ENCODE measurements at regions not wholly inside any gene's neighbourhood (a gene's known extent, or its start where the extent isn't known, plus 50 kb on each side); places are given as distances from the start of the nearest gene placed in this dataset.

DNA sequence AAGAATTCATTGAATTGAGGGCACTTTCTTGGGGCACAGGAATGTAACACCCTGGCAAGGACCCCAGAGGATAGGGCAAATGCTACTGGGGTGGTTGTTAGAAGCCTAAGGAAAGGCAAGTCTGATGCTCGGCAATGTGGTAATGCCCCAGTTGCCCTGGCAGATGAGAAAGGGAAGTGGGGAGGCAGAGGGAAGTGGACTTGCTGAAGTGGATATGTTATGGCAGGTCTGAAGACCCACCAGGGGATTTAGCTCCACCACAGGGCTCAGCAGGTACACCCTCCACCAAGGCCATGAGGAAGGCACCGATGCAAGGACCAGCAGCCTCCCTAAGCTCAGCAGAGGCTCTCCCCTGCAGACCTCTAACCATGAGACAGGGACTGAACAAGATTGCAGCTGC lies 184.8 kb downstream of the IRX5 start:
- DNase-seq (ENCODE audit: low spot score), result no peak

DNA sequence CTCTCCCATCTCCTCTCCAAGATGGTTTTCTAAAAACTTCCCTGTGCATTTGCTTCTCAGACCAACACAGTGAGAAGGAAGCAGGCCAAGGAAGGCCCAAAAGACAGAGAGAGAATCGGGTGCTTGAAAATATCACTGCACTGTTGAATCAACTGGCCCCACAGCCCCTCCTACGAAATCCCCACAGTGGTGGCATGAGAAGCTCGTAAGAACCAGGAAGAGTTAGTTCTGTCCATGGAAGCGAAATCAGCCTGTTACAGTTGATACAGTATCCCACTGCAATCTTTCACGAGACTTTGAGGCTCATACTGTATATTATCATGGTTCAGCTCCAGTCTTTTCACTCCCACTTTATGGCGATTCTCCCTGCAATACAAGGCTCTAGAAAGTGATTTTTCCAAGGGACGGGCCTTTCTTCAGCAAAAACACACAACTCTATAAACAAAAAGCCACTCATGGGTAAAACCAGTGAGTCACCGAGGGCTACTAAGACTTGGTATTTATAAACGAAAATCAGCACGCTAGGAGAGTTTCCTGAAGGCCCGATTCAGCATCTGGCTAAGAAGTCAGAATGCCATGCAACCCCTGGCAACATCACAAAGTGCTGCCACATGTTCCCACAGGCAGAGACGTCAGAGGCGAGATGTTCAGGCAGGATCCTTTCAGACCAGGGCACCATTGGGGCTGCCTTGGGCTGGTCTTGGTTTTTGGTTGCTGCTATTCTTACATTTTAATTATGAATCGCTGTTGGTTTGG lies 185.7 kb downstream of the IRX5 start:
- no peak for DNase-seq (ENCODE audit: low spot score)

DNA sequence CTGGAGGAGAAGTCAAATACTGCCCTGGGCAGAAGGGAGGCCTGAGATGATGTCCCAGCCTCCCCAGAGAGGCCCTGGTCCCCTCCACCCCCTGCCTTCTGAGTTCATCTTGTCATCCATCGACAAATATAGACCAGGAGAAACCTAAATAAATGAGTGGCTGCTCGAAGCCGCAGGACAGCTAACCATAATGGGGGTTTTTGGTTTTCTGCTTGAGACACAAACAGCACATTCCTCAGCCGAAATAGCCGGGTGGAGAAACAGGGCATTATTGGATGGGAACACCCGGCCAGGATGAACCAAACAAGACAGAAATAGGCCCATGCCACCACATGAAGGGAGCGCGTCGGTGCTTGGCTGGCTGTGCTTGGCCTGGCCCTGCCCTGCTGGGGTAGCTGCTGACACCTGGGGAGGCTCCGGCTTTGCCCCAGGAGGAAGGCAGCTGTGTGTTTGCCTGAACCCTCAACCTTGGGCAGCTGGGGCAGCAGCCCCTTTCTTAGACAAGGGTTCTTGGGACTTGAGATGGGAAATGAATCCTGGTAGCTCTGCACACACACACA lies 188.1 kb downstream of the IRX5 start:
- no peak for DNase-seq (ENCODE audit: low spot score)

DNA sequence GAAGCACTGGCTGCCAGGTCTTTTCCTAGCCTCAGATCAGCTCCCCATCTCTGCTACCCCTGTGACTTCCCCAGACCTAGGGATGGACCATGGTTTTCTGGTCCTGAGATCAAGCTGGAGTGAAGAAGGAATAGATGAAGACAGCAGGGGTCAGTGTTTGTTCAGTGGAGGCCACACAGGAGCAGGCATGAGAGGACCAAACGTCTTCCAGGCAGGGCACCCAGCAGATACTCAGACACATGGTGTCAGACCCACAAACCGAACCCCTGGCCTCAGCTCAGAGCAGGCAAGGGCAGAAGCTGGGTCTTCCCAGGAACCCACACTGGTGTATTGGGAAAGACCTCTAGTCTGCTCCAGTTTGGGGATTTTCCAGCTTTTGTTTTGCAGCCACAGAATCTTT lies 189.7 kb downstream of the IRX5 start:
- DNase-seq (ENCODE audit: low spot score), result no peak

DNA sequence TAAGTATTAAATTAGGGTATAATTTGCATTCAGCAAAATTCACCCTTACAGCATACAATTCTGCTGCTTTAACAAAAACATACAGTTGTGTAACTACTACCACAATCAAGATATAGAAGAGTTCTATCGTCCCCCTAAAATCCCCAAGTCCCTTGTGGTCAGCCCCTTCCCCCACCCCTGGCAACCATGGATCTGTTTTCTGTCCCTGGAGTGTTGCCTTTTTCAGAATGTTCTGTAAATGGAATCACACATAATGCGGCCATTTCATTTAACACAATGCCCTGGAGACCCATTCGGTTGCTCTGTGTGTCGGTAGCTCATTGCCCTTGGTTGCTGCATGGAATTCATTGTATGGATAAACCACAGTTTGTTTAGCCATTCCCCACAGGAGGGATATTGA lies 190.2 kb downstream of the IRX5 start:
- DNase-seq (ENCODE audit: low spot score), result no peak

DNA sequence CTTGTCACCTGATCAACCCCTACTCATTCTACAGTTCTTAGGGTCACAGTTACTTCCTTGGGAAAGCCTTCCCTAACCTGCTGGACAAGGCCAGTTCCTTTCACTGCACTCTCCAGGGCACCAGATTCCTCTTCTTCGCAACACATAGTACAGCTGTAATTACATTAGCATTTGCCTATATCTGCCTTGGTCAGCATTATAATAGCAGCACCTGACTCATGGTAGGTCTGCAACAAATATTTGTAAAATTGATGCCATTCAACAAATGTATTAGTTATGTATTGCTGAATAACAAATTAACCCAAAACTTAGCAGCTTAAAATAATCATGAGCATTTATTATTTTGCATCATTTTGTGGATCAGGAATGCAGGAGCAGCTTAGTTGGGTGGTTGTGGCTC lies 193.0 kb downstream of the IRX5 start:
- DNase-seq (ENCODE audit: low spot score), result no peak

DNA sequence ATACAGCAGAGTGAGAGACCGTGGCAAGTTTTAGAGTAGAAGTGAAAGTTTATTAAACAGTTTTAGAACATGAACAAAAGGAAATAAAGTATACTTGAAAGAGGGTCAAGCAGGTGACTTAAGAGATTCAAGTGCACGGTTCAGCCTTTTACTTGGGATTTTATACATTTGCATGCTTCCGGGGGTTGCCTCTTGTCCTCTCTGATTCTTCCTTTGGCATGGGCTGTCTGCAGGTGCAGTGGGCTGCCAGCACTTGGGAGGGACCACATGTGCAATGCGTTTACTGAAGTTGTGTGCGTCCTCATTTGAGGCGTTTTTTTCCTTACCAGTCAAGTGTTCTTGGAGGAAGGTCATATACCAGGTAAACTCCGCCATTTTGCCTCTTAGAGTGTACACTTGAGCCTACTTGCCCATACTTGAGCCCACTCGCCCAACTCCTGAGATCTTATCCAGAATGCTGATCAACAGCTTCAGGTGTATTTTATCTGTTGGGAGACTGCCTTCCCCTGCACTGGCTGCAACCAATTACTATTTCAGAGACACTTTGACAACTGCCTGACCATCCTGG lies 195.2 kb downstream of the IRX5 start:
- DNase-seq (ENCODE audit: low spot score), result no peak

DNA sequence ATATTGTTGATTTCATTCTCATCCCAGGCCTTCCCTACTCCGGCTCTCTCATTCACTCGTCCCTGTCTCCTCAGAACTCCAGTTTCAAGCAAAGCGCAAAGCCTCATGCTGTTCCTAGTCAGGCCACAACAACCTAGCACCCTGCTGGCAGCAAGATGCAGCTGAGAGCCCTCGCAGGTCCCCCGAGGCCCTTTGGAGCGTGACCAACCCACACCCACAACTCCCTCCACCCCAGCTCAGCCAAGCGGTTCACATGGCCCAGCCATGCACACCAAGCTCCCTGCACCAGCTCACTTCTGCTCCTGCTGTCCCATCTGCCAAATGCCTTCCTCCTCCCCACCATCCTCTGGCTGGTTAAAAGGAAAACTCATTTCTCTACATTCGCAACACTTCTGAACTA lies 195.8 kb downstream of the IRX5 start:
- DNase-seq (ENCODE audit: low spot score), result no peak

DNA sequence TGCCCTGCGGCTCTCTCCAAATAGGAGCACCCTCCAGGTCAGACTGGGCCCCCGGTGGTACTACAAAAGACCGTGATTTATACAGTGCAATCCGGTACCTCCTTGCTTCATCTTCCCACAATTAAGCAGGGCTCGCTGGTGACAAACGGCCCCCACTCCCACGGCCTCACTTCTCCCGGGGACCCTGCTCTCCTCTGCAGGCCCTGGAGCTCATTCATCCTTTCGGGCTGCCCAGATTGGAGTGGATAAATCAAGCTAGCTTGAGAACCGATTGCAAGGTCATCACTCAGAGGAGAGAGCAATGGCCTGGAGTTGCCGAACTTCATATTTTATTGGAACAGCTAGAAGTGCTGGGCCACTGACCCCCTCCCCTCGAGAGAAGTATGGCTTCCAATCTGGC lies 193.5 kb upstream of the IRX6 start:
- no peak for DNase-seq (ENCODE audit: low spot score)

DNA sequence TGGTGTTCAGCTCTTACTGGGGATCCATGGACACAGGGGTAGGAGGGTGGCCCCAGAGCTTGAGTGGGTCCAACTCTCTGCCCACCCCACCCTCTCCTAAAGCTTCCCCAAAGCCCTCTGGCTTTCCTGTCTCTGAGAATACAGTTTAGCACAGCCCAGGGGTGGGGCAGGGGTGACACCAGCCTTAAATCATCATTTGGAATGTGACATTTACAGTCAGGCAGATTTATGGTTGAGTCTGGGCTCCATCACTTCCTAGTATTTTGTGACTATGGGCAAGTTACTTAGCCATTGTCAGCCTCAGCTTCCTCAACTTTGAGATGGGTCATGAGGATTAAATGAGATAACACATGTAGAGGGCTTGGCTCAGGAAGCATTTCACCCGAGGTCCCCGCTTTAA lies 193.1 kb upstream of the IRX6 start:
- DNase-seq (ENCODE audit: low spot score), result no peak

DNA sequence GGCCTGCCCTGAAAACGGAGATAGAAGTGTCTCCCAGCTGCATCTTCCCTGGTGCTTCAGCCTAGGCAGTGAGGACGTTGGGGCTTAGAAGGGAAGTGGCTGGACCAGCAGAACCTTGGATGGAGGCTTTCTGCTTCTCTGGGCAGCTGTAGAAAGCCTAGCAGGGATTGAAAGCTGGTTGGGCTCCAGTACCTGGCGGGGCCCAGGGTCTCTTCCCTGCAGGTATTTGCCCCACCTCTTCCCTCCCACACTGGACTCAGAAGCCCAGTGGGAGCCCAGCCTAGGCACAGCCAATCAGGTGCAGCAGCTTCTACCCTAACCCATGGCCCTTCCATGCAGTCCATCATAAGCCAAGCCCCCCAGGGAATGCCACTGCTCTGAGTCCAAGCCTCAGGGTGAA lies 190.3 kb upstream of the IRX6 start:
- DNase-seq (ENCODE audit: low spot score), result no peak

DNA sequence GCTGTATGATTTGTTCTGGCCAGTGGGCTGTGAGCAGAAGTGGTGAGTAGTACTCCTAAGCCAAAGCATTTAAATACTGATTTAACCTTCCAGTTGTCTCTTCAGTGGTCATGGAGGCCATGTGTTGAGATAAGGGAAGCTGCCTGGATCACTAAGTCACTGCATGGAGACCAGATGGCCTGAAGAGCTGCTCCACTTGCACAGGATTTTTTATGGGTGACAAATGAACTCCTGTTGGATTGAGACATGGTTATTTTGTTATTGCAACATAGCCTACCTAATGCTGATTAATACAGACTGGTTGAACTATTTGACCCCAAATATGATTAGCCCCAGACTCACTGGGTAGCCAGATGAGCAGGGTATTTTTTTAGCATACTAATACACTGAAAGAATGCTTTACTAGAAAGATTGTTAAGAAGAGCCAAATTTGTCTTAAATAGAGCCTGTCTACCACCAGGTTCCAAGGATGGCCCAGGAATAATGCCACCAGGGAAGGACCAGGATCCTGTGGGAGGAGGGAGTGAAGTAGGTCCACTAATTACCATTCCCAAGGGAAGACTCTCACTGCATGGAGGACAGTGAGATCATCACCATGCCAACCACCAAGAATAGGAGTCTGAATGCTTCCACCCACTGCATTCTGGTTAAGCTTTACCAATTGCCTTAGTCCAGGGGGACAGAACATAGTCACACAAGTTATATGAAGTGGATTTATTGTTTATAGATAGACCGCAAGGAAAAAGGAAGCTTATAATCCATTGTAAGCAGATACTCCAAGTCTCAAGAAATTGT lies 187.4 kb upstream of the IRX6 start:
- no peak for DNase-seq (ENCODE audit: low spot score)

DNA sequence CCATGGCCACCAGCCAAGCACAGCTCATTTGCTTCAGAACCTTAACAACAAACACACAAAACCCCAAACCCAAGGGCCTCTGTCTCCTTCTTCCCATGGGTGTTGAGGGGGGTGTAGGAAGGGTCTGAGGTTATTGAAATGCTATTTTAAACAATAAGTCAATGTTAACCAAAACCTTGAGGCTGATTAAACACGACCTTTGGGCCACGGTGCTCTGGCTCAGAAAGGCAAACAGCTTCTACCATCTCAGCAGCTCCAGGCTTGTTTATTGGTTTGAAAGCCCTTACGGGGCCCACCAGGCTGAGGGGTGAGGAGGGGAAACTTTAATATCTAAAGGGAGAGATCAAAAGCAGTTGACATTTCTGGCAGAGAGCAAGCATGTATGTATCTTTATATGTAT lies 185.7 kb upstream of the IRX6 start:
- DNase-seq (ENCODE audit: low spot score), result no peak

DNA sequence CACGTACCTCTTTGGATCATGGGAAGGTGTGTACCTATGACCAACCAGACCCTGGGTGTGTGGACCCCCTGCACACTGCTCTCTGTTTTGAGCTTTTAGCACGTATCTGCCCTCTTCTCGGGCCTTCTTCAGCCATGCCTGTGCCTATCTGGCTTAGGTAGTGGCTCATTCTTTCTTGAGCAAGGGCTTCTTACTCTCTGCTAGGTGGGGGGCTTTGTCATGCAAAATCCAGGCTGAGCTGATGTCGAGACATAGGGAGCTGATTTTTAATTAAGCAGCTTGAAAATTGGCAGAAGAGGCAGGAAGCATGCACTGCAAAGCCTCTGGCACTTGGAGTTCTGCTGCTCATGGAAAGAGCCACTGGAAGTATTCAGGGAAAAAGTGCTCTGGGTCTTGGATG lies 181.6 kb upstream of the IRX6 start:
- DNase-seq (ENCODE audit: low spot score), result no peak

DNA sequence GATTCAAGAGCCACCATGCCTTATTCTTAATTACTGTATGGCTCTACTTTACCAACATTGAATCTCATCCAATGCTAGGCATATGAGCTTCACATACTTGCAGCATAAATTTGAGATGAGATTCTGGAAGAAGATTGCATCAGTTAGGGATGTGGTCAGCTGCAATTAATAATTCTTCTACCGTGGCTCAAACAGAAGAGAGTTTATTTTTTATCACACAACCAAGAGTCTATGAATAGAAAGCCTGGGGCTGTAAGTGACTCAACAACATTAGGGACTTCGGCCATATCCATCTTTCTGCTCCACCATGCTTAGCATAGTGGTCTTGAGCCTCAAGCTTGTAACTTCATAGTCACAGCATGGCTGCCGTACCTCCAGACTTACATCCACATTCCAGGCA lies 179.4 kb upstream of the IRX6 start:
- no peak for DNase-seq (ENCODE audit: low spot score)

DNA sequence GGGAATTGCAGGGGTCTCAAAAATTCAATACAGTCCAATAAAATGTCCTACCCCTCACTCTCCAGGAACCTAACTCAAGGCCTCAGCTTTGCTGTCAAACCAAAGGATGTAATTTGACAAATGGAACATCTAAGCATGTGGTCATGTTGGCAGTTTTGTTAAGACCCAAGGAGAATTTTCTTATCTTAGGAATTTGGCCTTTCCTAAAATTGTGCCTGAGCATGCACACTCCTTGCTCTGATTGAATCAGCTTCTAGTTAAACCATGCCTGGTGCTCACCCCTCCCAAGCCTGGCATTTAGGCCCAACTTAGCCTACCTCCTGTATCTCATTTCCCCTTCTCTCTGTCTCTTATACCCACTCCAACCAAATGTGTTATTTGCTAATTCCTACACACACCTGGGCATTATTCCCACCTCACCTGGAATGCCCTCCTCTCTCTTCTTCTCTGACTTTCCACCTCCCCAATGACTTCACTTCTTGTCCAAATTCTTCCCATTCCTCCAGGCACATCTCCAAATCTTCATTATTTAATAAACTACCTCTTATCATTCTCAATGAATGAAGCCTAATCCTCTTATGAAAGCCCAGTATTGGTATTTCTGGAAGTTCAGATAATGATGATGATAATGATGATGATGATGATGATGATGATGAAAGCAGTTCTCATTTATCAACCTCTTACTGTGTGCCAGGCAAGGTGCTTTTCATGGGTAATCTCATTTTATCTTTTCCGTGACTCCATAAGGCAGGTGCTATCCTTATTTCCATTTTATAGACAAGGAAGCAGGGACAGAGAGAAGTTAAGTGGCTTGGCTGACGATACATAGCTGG lies 178.0 kb upstream of the IRX6 start:
- no peak for DNase-seq (ENCODE audit: low spot score)

DNA sequence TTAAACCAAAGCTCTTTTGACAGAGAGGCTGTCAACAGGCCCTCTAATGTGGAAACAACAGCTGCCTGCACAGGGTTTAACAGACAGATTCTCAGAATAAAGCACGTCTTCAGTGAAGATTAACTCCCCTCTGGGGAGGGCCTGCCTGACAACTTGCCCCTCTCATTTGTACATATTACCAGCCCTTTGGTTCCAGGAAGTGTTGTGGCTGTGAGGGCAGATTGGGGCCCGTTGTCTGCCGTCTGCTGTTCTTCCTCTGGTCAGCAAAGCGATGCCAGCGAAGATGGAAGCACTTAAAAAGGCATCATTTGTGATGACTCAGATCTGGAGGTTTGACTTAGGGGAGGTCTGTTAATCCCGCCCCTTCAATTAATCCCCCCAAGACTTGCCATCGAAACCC lies 177.0 kb upstream of the IRX6 start:
- no peak for DNase-seq (ENCODE audit: low spot score)

DNA sequence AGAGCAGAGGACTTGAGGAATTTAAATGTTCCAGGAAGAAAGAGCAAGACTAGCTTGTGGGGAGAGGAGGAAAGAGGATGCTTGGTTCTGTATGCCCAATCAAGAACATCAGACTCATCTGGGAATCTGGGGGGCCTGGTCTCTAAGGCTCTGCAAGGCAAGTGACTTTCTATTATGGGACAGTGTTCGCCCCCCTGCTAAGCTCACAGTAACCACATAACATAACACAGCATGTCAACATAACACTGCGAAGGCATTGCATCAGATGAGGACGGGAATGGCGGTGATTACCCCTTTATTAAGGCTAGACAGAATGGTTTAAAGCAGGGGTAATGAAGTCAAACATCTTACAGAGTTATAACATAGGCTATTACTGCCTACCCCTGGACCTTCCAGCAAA lies 176.6 kb upstream of the IRX6 start:
- no peak for DNase-seq (ENCODE audit: low spot score)

DNA sequence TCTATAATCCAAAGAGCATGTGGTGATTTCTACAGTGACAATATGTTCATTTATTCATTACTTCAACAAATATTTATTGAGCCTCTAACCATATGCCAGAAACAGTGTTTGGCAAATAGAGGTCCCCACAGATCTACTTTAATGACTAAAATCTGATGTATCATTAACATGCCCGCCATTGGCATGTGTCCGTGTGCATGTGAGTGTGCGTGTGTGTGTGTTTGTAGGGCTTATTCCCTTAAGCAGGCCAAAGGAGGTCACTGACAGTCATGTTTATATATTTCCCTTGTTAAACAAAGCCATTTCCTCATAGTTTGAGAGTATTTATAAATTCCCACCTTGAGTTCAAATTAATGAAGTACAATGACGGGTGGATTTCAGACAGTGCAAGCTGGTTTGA lies 174.4 kb upstream of the IRX6 start:
- no peak for DNase-seq (ENCODE audit: low spot score)

DNA sequence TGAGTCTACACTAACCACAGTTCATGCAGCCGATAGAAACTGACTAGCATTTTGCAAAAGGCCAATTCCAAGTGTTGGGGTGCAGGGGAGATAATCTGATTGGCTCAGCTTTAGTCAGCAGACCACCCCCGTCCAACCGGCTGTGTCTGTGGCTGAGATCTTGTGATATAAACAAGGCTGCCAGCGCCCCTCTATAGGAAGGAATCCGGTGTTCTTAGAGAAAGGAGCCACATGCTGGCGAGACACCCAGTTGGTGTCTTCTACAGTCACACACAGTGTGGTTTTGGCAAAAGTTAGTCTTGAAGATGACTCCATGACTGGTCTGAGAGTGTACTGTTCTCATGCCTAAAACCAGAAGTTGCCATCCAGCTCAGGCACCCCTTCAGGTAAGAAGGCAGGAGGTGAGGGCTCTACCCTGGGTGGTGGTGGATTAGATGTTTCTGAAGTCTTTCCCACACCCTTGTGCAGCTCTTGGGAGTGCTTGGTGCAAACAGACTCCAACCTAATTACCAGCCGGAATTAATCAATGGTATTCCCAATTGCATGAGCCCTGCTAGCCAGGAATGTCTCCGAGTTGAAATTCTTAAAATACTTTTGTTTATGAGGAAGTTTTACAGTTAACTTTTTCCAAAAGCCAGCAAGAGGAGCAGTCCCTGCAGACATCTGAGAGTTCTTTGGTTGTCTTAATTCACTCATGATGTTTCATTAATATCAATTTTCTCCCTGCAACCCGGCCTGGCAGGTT lies 172.3 kb upstream of the IRX6 start:
- no peak for DNase-seq (ENCODE audit: low spot score)

DNA sequence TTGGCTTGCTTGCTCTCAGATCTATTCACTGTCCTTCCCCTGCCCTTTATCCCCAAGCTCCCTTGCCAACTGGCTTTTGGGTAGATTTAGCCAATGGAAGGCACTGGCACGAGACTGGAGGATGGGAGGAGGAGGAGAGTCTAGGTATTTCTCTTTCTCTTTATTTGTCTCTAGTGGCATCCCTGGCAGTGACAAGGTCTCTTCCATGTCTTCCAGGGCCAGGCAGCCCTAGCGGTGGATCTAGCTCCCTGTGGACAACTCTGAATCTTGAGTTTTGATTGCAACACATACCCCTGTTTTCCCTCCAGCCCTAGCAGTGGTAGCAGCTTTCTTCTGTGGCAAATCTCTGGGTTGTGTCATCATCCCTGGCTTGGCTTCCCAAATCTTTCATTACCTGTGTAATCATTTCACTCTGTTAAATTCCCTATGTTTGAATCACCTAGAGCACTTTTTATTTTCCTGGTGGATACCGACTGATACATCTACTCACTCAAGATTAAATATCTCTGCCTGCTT lies 171.1 kb upstream of the IRX6 start:
- no peak for DNase-seq (ENCODE audit: low spot score)

All from mesenteric fat pad (tissue), 1 donor.